H1 (cell line): ENCODE measurements at regions not wholly inside any gene's neighbourhood (a gene's known extent, or its start where the extent isn't known, plus 50 kb on each side); places are given as distances from the start of the nearest gene placed in this dataset.

Source experiments
- CTCF ChIA-PET: fragments of 300-600 bp; sonication (Branson Sonifier 250); formaldehyde crosslinking; loops from one replicate; lab custom pipeline; 2021; ENCODE audit not compliant: partially characterized antibody; lab: Charles Lee
- POLR2A ChIA-PET: fragments of 300-600 bp; sonication (Branson Sonifier 250); formaldehyde crosslinking; loops from one replicate; lab custom pipeline; 2021; ENCODE audit warnings: inconsistent platforms; ENCODE audit not compliant: partially characterized antibody; lab: Charles Lee
- DNase-seq, 2 experiments: peaks; one replicate each; pipeline versions ENCODE4 v3.0.0 to v3.0.0-alpha.2; 2010 to 2022; ENCODE audit warnings: low spot score in 2 of 2, low read depth in 1 of 2, mixed read lengths in 1 of 2
- FAIRE-seq: peaks from 2 replicates; lab custom pipeline; 2011; peaks lifted over from hg19 to GRCh38; lab: Jason Lieb, UNC
- H2AFZ ChIP-seq: 2 replicates; pipeline ENCODE4 v1.8.1; 2012; ENCODE audit warnings: low read length, inconsistent platforms
- H2AK5ac ChIP-seq: 2 replicates; pipeline ENCODE4 v1.6.1; 2013; ENCODE audit warnings: low read depth, low read length
- H2BK120ac ChIP-seq: replicated peaks from 2 replicates; pipeline ENCODE3; 2013; ENCODE audit warnings: low read depth, low read length, inconsistent platforms
- H2BK12ac ChIP-seq: 2 replicates; pipeline ENCODE4 v1.6.1; 2013; ENCODE audit warnings: low read depth, low read length
- H2BK15ac ChIP-seq: 2 replicates; pipeline ENCODE4 v1.6.1; 2013; ENCODE audit warnings: low read length
- H2BK20ac ChIP-seq: 2 replicates; pipeline ENCODE4 v1.6.1; 2013; ENCODE audit warnings: low read length
- H2BK5ac ChIP-seq: 2 replicates; pipeline ENCODE4 v1.6.1; 2013; ENCODE audit warnings: low read depth, low read length
- H3K14ac ChIP-seq: 2 replicates; pipeline ENCODE4 v1.6.1; 2013; ENCODE audit warnings: inconsistent platforms; ENCODE audit not compliant: insufficient read length
- H3K18ac ChIP-seq: 2 replicates; pipeline ENCODE4 v1.6.1; 2013; ENCODE audit warnings: low read length; ENCODE audit errors: extremely low read depth
- H3K23ac ChIP-seq: 2 replicates; pipeline ENCODE4 v1.6.1; 2013; ENCODE audit warnings: inconsistent platforms; ENCODE audit not compliant: insufficient read length
- H3K23me2 ChIP-seq: 2 replicates; pipeline ENCODE4 v1.6.1; 2013; ENCODE audit warnings: low read depth, low read length
- H3K27ac ChIP-seq: 2 replicates; pipeline ENCODE4 v1.6.1; 2011; ENCODE audit warnings: low read depth, low read length, inconsistent platforms
- H3K27me3 ChIP-seq, 4 experiments: replicated peaks in 1 of 4; 1 replicate in 1 of 4; 2 replicates in 3 of 4; pipeline versions ENCODE4 v1.6.1 to v1.8.1; 2011 to 2013; ENCODE audit warnings: low read length in 3 of 4, mild to moderate bottlenecking in 3 of 4, inconsistent platforms in 2 of 4, mixed read lengths in 2 of 4, moderate library complexity in 1 of 4; ENCODE audit not compliant: control insufficient read depth in 3 of 4, insufficient read depth in 3 of 4; ENCODE audit errors: extremely low read depth in 1 of 4
- H3K36me3 ChIP-seq, 4 experiments: 2 replicates each; pipeline versions ENCODE4 v1.6.1 to v1.8.1; 2011 to 2013; ENCODE audit warnings: mild to moderate bottlenecking in 4 of 4, low read length in 3 of 4, moderate library complexity in 2 of 4, control low read depth in 1 of 4, inconsistent platforms in 1 of 4; ENCODE audit not compliant: insufficient read depth in 4 of 4, control insufficient read depth in 2 of 4
- H3K4ac ChIP-seq: replicated peaks from 2 replicates; pipeline ENCODE3; 2013; ENCODE audit warnings: low read length, low read depth, mixed read lengths, inconsistent platforms; ENCODE audit not compliant: insufficient read length
- H3K4me1 ChIP-seq, 4 experiments: replicated peaks in 1 of 4; 1 replicate in 1 of 4; 2 replicates in 3 of 4; pipeline versions ENCODE4 v1.6.1 to v1.8.1; 2011 to 2013; ENCODE audit warnings: low read length in 3 of 4, inconsistent platforms in 2 of 4, mixed read lengths in 1 of 4; ENCODE audit not compliant: insufficient read depth in 4 of 4, control insufficient read depth in 3 of 4
- H3K4me2 ChIP-seq, 2 experiments: 2 replicates each; pipeline versions ENCODE4 v1.6.1 to v1.8.1; 2011 to 2013; ENCODE audit warnings: low read depth in 2 of 2, low read length in 2 of 2, control low read depth in 1 of 2, inconsistent platforms in 1 of 2, mild to moderate bottlenecking in 1 of 2; ENCODE audit not compliant: insufficient read depth in 1 of 2
- H3K4me3 ChIP-seq, 4 experiments: fragments of 200-600, 300-600 bp in 1 of 4; sonication (generic), shearing (Covaris generic), sonication (Bioruptor Twin) in 1 of 4; 2 replicates each; pipeline versions ENCODE4 v1.5.1 to v1.8.1; 2011 to 2016; ENCODE audit warnings: low read length in 4 of 4, low read depth in 3 of 4, control low read depth in 2 of 4, inconsistent platforms in 2 of 4, mild to moderate bottlenecking in 2 of 4, mixed read lengths in 1 of 4, moderate library complexity in 1 of 4; ENCODE audit not compliant: insufficient read depth in 2 of 4; ENCODE audit errors: extremely low read depth in 1 of 4
- H3K56ac ChIP-seq: replicated peaks from 2 replicates; pipeline ENCODE3; 2013; ENCODE audit warnings: low read depth, mild to moderate bottlenecking, mixed read lengths, low read length, inconsistent platforms; ENCODE audit not compliant: insufficient read length
- H3K79me1 ChIP-seq: 2 replicates; pipeline ENCODE4 v1.6.1; 2013; ENCODE audit warnings: low read depth, low read length, control low read depth
- H3K79me2 ChIP-seq, 2 experiments: 2 replicates each; pipeline versions ENCODE4 v1.6.1 to v1.8.1; 2012 to 2013; ENCODE audit warnings: low read length in 2 of 2, mild to moderate bottlenecking in 2 of 2, inconsistent platforms in 1 of 2; ENCODE audit not compliant: insufficient read depth in 2 of 2, control insufficient read depth in 1 of 2
- H3K9ac ChIP-seq, 4 experiments: replicated peaks in 1 of 4; 1 replicate in 1 of 4; 2 replicates in 3 of 4; pipeline versions ENCODE4 v1.6.1 to v1.8.1; 2011 to 2013; ENCODE audit warnings: low read depth in 3 of 4, low read length in 3 of 4, control low read depth in 2 of 4, mild to moderate bottlenecking in 2 of 4, moderate library complexity in 2 of 4, inconsistent platforms in 1 of 4; ENCODE audit errors: extremely low read depth in 1 of 4
- H3K9me3 ChIP-seq, 2 experiments: 2 replicates each; pipeline versions ENCODE4 v1.6.1 to v1.8.1; 2012 to 2013; ENCODE audit warnings: mild to moderate bottlenecking in 2 of 2, moderate library complexity in 2 of 2, control low read depth in 1 of 2, inconsistent platforms in 1 of 2, low read depth in 1 of 2, low read length in 1 of 2, mixed read lengths in 1 of 2; ENCODE audit not compliant: insufficient read depth in 2 of 2
- H4K20me1 ChIP-seq, 2 experiments: replicated peaks in 1 of 2; 2 replicates each; pipeline versions ENCODE3 to v1.8.1; 2011 to 2013; ENCODE audit warnings: inconsistent platforms in 2 of 2, low read length in 2 of 2, mild to moderate bottlenecking in 1 of 2; ENCODE audit not compliant: insufficient read depth in 2 of 2, control insufficient read depth in 1 of 2
- H4K5ac ChIP-seq: 2 replicates; pipeline ENCODE4 v1.6.1; 2013; ENCODE audit warnings: low read length, low read depth, mixed read lengths, inconsistent platforms; ENCODE audit not compliant: insufficient read length
- H4K8ac ChIP-seq: 2 replicates; pipeline ENCODE4 v1.8.0; 2013; ENCODE audit warnings: mild to moderate bottlenecking, moderate library complexity, low read length, inconsistent platforms; ENCODE audit not compliant: insufficient read depth; ENCODE audit errors: extremely low read depth
- H4K91ac ChIP-seq: replicated peaks from 2 replicates; pipeline ENCODE3; 2013; ENCODE audit warnings: low read length, mixed read lengths, inconsistent platforms; ENCODE audit not compliant: insufficient read length
- GABPA ChIP-seq: IDR thresholded peaks from 2 replicates; pipeline ENCODE4 v1.6.1; 2011; ENCODE audit warnings: mild to moderate bottlenecking, low read length, moderate library complexity, borderline replicate concordance; ENCODE audit not compliant: insufficient read depth
- HDAC2 ChIP-seq, 2 experiments: fragments of 300-600 bp in 1 of 2; sonication (generic) in 1 of 2; IDR thresholded peaks; 2 replicates each; pipeline ENCODE4 v1.6.1; 2011 to 2012; ENCODE audit warnings: low read depth in 2 of 2, low read length in 2 of 2, mild to moderate bottlenecking in 2 of 2, moderate library complexity in 2 of 2, borderline replicate concordance in 1 of 2, inconsistent platforms in 1 of 2
- JUND ChIP-seq: IDR thresholded peaks from 2 replicates; pipeline ENCODE4 v1.6.1; 2011; ENCODE audit warnings: mild to moderate bottlenecking, improper control_type of control experiment, low read length
- NRF1 ChIP-seq: IDR thresholded peaks from 2 replicates; pipeline ENCODE4 v1.6.1; 2011; ENCODE audit warnings: mild to moderate bottlenecking, low read depth, low read length, improper control_type of control experiment
- POLR2AphosphoS5 ChIP-seq: IDR thresholded peaks from 2 replicates; pipeline ENCODE4 v1.6.1; 2011; ENCODE audit warnings: low read depth, low read length
- SAP30 ChIP-seq: fragments of 300-600 bp; sonication (generic); IDR thresholded peaks from 2 replicates; pipeline ENCODE4 v1.7.1; 2012; ENCODE audit warnings: low read length, moderate library complexity, mild to moderate bottlenecking, inconsistent platforms; ENCODE audit not compliant: insufficient read depth, insufficient replicate concordance
- SIN3A ChIP-seq, 2 experiments: IDR thresholded peaks in 1 of 2; conservative IDR thresholded peaks in 1 of 2; 2 replicates each; pipeline ENCODE4 v1.6.1; 2011 to 2012; ENCODE audit warnings: low read length in 2 of 2, improper control_type of control experiment in 1 of 2, low read depth in 1 of 2, mild to moderate bottlenecking in 1 of 2
- SIRT6 ChIP-seq: IDR thresholded peaks from one replicate; pipeline ENCODE4 v1.7.1; 2012; ENCODE audit warnings: low read length, inconsistent platforms
- SP2 ChIP-seq: IDR thresholded peaks from 2 replicates; pipeline ENCODE4 v1.6.1; 2012; ENCODE audit warnings: mild to moderate bottlenecking, low read length, inconsistent platforms
- SUZ12 ChIP-seq: fragments of 200-600 bp; sonication (generic); IDR thresholded peaks from 2 replicates; pipeline ENCODE4 v1.6.1; 2012; ENCODE audit warnings: mild to moderate bottlenecking, inconsistent platforms, low read length, moderate library complexity, mixed read lengths
- TAF7 ChIP-seq: optimal IDR thresholded peaks from 2 replicates; pipeline ENCODE3; 2011; ENCODE audit warnings: low read depth, mild to moderate bottlenecking, inconsistent platforms, low read length, moderate library complexity, borderline replicate concordance
- TBP ChIP-seq: IDR thresholded peaks from 2 replicates; pipeline ENCODE4 v1.6.1; 2011; ENCODE audit warnings: low read depth, low read length, improper control_type of control experiment
- USF2 ChIP-seq: IDR thresholded peaks from 2 replicates; pipeline ENCODE4 v1.6.1; 2011; ENCODE audit warnings: low read length, improper control_type of control experiment
- WGBS, 2 experiments: shearing (Covaris generic) in 1 of 2; methylation state at CpG; one replicate each; pipeline versions ENCODE4 v1.1.6 to v1.1.7; 2013 to 2015; ENCODE audit warnings: low lambda C conversion rate in 2 of 2, mixed read lengths in 2 of 2, inconsistent platforms in 1 of 2, low coverage in 1 of 2, missing lambda C conversion rate in 1 of 2; ENCODE audit not compliant: insufficient replicate concordance in 2 of 2, insufficient coverage in 1 of 2, insufficient read length in 1 of 2; ENCODE audit errors: extremely low coverage in 1 of 2, missing lambda C conversion rate in 1 of 2; 5-methylcytosine and 5-hydroxymethylcytosine counted together

- no peak overlapping the region for H3K4me2 ChIP-seq
- 97% methylated on average over 8 of the region's 8 CpGs; no CpG with 5 or more reads in 1 of the 2 experiments for WGBS, 2 experiments
- H3K23ac ChIP-seq = no peak overlapping the region
- no peak overlapping the region for H3K14ac ChIP-seq
- no peak overlapping the region for H2BK5ac ChIP-seq
- no peak overlapping the region for H2BK20ac ChIP-seq
- H4K91ac ChIP-seq = no peak overlapping the region
- no peak overlapping the region for H3K9ac ChIP-seq
- DNase-seq (no peak), FAIRE-seq (no peak)
- no peak overlapping the region for H3K4me3 ChIP-seq
- H2BK12ac ChIP-seq = no peak overlapping the region
- no peaks in the 10 kb centered on the region for H3K79me1 ChIP-seq
- no peak overlapping the region for H2AFZ ChIP-seq
- H3K4ac ChIP-seq = no peak overlapping the region
- H2BK120ac ChIP-seq = no peak overlapping the region
- H3K56ac ChIP-seq = no peak overlapping the region
- no peak overlapping the region for H3K27ac ChIP-seq
- POLR2A ChIA-PET = no interaction called here
- no peak overlapping the region for H2AK5ac ChIP-seq
- H3K27me3 ChIP-seq = no peaks in the 10 kb centered on the region
- H3K36me3 ChIP-seq = no peaks in the 10 kb centered on the region
- H2BK15ac ChIP-seq = no peak overlapping the region
- H3K9me3 ChIP-seq = peaks cover 12 to 38% of the 10 kb centered on the region in 2 experiments; a peak in 3 of 4 replicates
- H3K23me2 ChIP-seq = no peaks in the 10 kb centered on the region; the same call in 1 of the 2 replicates
- H4K5ac ChIP-seq = no peak overlapping the region
- no peaks in the 10 kb centered on the region for H3K79me2 ChIP-seq
- no peak overlapping the region for H4K8ac ChIP-seq
- H3K18ac ChIP-seq = no peak overlapping the region
- CTCF ChIA-PET = interaction anchor here (0.7 to 1.0 kb wide), 2 partner anchors 49 to 55 kb away, joined by 3 read pairs; no protein-coding TSS in a partner anchor
- H4K20me1 ChIP-seq = no peaks in the 10 kb centered on the region
- no peaks in the 10 kb centered on the region for H3K4me1 ChIP-seq
- TF ChIP-seq NRF1 (no peak), TAF7 (no peak), GABPA (no peak), POLR2AphosphoS5 (no peak), SUZ12 (no peak), SIN3A (conservative IDR thresholded peaks at IDR 0.05 in 1 of 2, IDR thresholded peaks at IDR 0.05 in 1 of 2; ENCODE audit: low read depth in 1 of 2, low read length in 2 of 2) (no peak), TBP (no peak), SIRT6 (no peak), USF2 (no peak), HDAC2 (IDR thresholded peaks at IDR 0.05; ENCODE audit: borderline replicate concordance in 1 of 2, low read depth in 2 of 2, low read length in 2 of 2) (no peak), JUND (no peak), SP2 (no peak), SAP30 (no peak)
Observed at GRCh38 chr20:24859539-24859938, 89.5 kb upstream of the CST7 start.
